Prostate gland (tissue), 2 donors: ENCODE measurements at regions not wholly inside any gene's neighbourhood (a gene's known extent, or its start where the extent isn't known, plus 50 kb on each side); places are given as distances from the start of the nearest gene placed in this dataset.

Experiments used
- DNase-seq: peaks from one replicate; pipeline ENCODE4 v3.0.0-alpha.2; 2019; ENCODE audit warnings: low spot score
- H3K27ac ChIP-seq, 2 donors: fragments of 200-600 bp; sonication (generic); 2 replicates each; pipeline ENCODE4 v1.5.1; 2017 to 2019
- H3K27me3 ChIP-seq: fragments of 200-600 bp; sonication (generic); replicated peaks from 2 replicates; pipeline ENCODE4 v1.5.1; 2019; ENCODE audit not compliant: insufficient read depth
- H3K36me3 ChIP-seq, 2 donors: fragments of 200-600 bp; sonication (generic); 1 replicate in 1 of 2; 2 replicates in 1 of 2; pipeline versions ENCODE4 v1.5.1 to v1.8.1; 2017 to 2019
- H3K4me1 ChIP-seq: fragments of 200-600 bp; sonication (generic); replicated peaks from 2 replicates; pipeline ENCODE4 v1.5.1; 2019
- H3K4me3 ChIP-seq, 2 donors: fragments of 200-600 bp; sonication (generic); 2 replicates each; pipeline ENCODE4 v1.5.1; 2017 to 2019
- H3K9me3 ChIP-seq: fragments of 200-600 bp; sonication (generic); 2 replicates; pipeline ENCODE4 v1.5.1; 2017
- POLR2A ChIP-seq: fragments of 450-650 bp; IDR thresholded peaks from one replicate; pipeline ENCODE4 v1.6.1; 2016; ENCODE audit warnings: antibody characterized with exemption, mild to moderate bottlenecking
- POLR2AphosphoS5 ChIP-seq: sonication (generic); formaldehyde crosslinking; IDR thresholded peaks from one replicate; pipeline ENCODE4 v1.6.1; 2017; ENCODE audit warnings: antibody characterized with exemption
- WGBS: methylation state at CpG from one replicate; pipeline ENCODE4 v1.1.5; 2018; 5-methylcytosine and 5-hydroxymethylcytosine counted together
- intact Hi-C: fragments of 100-400 bp; cut with DNase I; formaldehyde crosslinking; loops from one replicate; pipeline ENCODE4 v1.14.2; 2022
- TF ChIP-seq, protein P1 (sequence below), 4 experiments: fragments of 200-600 bp in 2 of 4; fragments of 450-650 bp in 2 of 4; sonication (generic) in 2 of 4; IDR thresholded peaks; 1 replicate in 3 of 4; 2 replicates in 1 of 4; pipeline ENCODE4 v1.5.1; 2016 to 2019; ENCODE audit warnings: antibody characterized with exemption in 4 of 4, mild to moderate bottlenecking in 2 of 4, moderate library complexity in 2 of 4

DNA sequence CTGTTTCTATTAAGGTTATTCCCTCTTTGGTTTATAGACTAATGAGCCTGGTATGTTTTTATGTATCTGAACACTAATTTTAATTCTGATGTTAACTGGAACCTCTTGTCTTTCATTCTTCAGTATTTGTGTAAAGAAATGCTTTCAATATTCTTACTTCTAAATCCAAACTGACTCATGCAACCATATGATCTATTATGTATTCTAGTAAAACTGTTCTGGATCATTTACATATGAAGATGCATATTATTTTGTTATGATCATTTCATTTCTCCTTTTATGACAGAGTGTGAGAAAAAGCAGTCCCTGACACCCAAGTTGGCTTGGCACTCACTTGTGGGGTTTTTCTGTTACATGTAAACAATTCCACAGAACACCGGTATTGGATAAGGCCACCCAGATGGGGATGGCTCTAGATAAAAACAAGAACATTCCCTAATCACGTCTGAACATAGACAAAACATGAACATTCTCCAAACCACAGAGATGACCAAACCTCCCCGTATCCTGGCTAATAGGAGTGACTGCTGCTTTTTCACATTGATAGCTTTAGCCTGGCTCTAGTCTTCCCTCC is 72.2 kb upstream of the EPHB3 start:
- no peaks in the 10 kb centered on the region for H3K4me1 ChIP-seq
- intact Hi-C loops = no loop called here
- no peak for DNase-seq
- no peaks in the 10 kb centered on the region for H3K27me3 ChIP-seq
- no peak overlapping the region for H3K27ac ChIP-seq
- no peaks in the 10 kb centered on the region for H3K9me3 ChIP-seq
- no peak for TF ChIP-seq POLR2AphosphoS5
- no peak for TF ChIP-seq POLR2A
- TF ChIP-seq, protein P1, sequence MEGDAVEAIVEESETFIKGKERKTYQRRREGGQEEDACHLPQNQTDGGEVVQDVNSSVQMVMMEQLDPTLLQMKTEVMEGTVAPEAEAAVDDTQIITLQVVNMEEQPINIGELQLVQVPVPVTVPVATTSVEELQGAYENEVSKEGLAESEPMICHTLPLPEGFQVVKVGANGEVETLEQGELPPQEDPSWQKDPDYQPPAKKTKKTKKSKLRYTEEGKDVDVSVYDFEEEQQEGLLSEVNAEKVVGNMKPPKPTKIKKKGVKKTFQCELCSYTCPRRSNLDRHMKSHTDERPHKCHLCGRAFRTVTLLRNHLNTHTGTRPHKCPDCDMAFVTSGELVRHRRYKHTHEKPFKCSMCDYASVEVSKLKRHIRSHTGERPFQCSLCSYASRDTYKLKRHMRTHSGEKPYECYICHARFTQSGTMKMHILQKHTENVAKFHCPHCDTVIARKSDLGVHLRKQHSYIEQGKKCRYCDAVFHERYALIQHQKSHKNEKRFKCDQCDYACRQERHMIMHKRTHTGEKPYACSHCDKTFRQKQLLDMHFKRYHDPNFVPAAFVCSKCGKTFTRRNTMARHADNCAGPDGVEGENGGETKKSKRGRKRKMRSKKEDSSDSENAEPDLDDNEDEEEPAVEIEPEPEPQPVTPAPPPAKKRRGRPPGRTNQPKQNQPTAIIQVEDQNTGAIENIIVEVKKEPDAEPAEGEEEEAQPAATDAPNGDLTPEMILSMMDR (IDR thresholded peaks at IDR 0.05) = no peak
- no peak overlapping the region for H3K4me3 ChIP-seq
- WGBS = 38% methylated on average over 3 of the region's 3 CpGs
- H3K36me3 ChIP-seq = no peaks in the 10 kb centered on the region

GRCh38 chr3:184491011-184491576 is 70.5 kb upstream of the EPHB3 start:
- no peak for DNase-seq
- no peak for TF ChIP-seq POLR2A
- no peak for TF ChIP-seq POLR2AphosphoS5
- TF ChIP-seq, protein P1 (IDR thresholded peaks at IDR 0.05) = no peak
- Histone ChIP-seq H3K27me3 (peaks cover 2% of the 10 kb centered on the region), H3K4me3 (no peak overlapping the region), H3K4me1 (no peaks in the 10 kb centered on the region), H3K27ac (no peak overlapping the region), H3K36me3 (no peaks in the 10 kb centered on the region), H3K9me3 (no peaks in the 10 kb centered on the region)
- intact Hi-C loops = no loop called here
- WGBS = 26% methylated on average over 31 of the region's 31 CpGs

GRCh38 chr3:184491867-184492615 is 69.5 kb upstream of the EPHB3 start:
- Histone ChIP-seq H3K27me3 (peaks cover 2% of the 10 kb centered on the region), H3K4me1 (no peaks in the 10 kb centered on the region), H3K27ac (no peak overlapping the region), H3K9me3 (no peaks in the 10 kb centered on the region), H3K36me3 (no peaks in the 10 kb centered on the region), H3K4me3 (peak overlapping the region in 1 of 2 donors; percentile 5)
- no peak for DNase-seq
- no peak for TF ChIP-seq POLR2AphosphoS5
- TF ChIP-seq, protein P1 (IDR thresholded peaks at IDR 0.05) = no peak
- no peak for TF ChIP-seq POLR2A
- intact Hi-C loops = no loop called here
- 22% methylated on average over 34 of the region's 34 CpGs for WGBS

- no peak overlapping the region for H3K4me3 ChIP-seq
- H3K36me3 ChIP-seq = no peaks in the 10 kb centered on the region
- H3K27ac ChIP-seq = no peak overlapping the region
- intact Hi-C loops = no loop called here
- 86% methylated on average over 3 of the region's 3 CpGs for WGBS
- H3K9me3 ChIP-seq = no peaks in the 10 kb centered on the region
- no peak for DNase-seq
- no peak for TF ChIP-seq POLR2AphosphoS5
- no peak for TF ChIP-seq POLR2A
- TF ChIP-seq, protein P1 (IDR thresholded peaks at IDR 0.05) = no peak
- peaks cover 6% of the 10 kb centered on the region for H3K27me3 ChIP-seq
- H3K4me1 ChIP-seq = no peaks in the 10 kb centered on the region
Measured at GRCh38 chr3:184496933-184497332, 64.7 kb upstream of the EPHB3 start.

GRCh38 chr3:184497804-184498203 is 63.8 kb upstream of the EPHB3 start:
- Histone ChIP-seq H3K27ac (no peak overlapping the region), H3K4me1 (no peaks in the 10 kb centered on the region), H3K36me3 (no peaks in the 10 kb centered on the region), H3K4me3 (no peak overlapping the region), H3K9me3 (no peaks in the 10 kb centered on the region), H3K27me3 (peaks cover 6% of the 10 kb centered on the region)
- DNase-seq = no peak
- WGBS = 81% methylated on average over 2 of the region's 2 CpGs
- TF ChIP-seq POLR2AphosphoS5 (no peak), POLR2A (no peak)
- TF ChIP-seq, protein P1 (IDR thresholded peaks at IDR 0.05) = no peak
- intact Hi-C loops = no loop called here
